ENCODE measurements at regions not wholly inside any gene's neighbourhood (a gene's known extent, or its start where the extent isn't known, plus 50 kb on each side); places are given as distances from the start of the nearest gene placed in this dataset.

GRCh38 chr3:177817751-177818150, 620.5 kb upstream of the TBL1XR1 start:
- no peak for TF ChIP-seq CTCF (IDR thresholded peaks at IDR 0.05)
- TF ChIP-seq POLR2A (IDR thresholded peaks at IDR 0.05) = no peak

Data from testis (tissue), 2 donors.